GM18508 (cell line): ENCODE measurements at regions not wholly inside any gene's neighbourhood (a gene's known extent, or its start where the extent isn't known, plus 50 kb on each side); places are given as distances from the start of the nearest gene placed in this dataset.

Experiments
- ATAC-seq: cut with Tn5 transposase; IDR thresholded peaks from one replicate; pipeline ENCODE4 v1.9.1; 2021; ENCODE audit warnings: moderate number of reproducible peaks; ENCODE audit not compliant: insufficient read depth, unreplicated experiment

- ATAC-seq: no peak
Measured at GRCh38 chr2:16509042-16509441, 156.6 kb downstream of the CYRIA start.

- no peak for ATAC-seq
Measured at GRCh38 chr2:16508490-16508851, 157.2 kb downstream of the CYRIA start.

GRCh38 chr2:16507655-16508489, 157.8 kb downstream of the CYRIA start:
- ATAC-seq: no peak

GRCh38 chr2:16506366-16506765, 159.3 kb downstream of the CYRIA start:
- ATAC-seq: no peak

GRCh38 chr2:16496426-16497388, 168.9 kb downstream of the CYRIA start:
- no peak for ATAC-seq

GRCh38 chr2:16495509-16496208, 170.0 kb downstream of the CYRIA start:
- ATAC-seq: no peak

- no peak for ATAC-seq
Measured at GRCh38 chr2:16494836-16495508, 170.7 kb downstream of the CYRIA start.

- no peak for ATAC-seq
Measured at GRCh38 chr2:16493788-16494187, 171.8 kb downstream of the CYRIA start.

- no peak for ATAC-seq
Measured at GRCh38 chr2:16487686-16488085, 177.9 kb downstream of the CYRIA start.

GRCh38 chr2:16485251-16485650, 180.4 kb downstream of the CYRIA start:
- ATAC-seq: no peak

GRCh38 chr2:16482460-16482859, 183.2 kb downstream of the CYRIA start:
- ATAC-seq: no peak

- ATAC-seq: no peak
Measured at GRCh38 chr2:16481351-16481750, 184.3 kb downstream of the CYRIA start.

GRCh38 chr2:16479721-16480120, 185.9 kb downstream of the CYRIA start:
- ATAC-seq: no peak

GRCh38 chr2:16478434-16479210, 187.0 kb downstream of the CYRIA start:
- no peak for ATAC-seq

GRCh38 chr2:16477648-16478047, 188.0 kb downstream of the CYRIA start:
- no peak for ATAC-seq

- no peak for ATAC-seq
Measured at GRCh38 chr2:16476866-16477265, 188.8 kb downstream of the CYRIA start.

GRCh38 chr2:16475986-16476567, 189.6 kb downstream of the CYRIA start:
- no peak for ATAC-seq

GRCh38 chr2:16475586-16475985, 190.0 kb downstream of the CYRIA start:
- no peak for ATAC-seq

GRCh38 chr2:16473575-16473974, 192.1 kb downstream of the CYRIA start:
- no peak for ATAC-seq
